ENCODE measurements at regions not wholly inside any gene's neighbourhood (a gene's known extent, or its start where the extent isn't known, plus 50 kb on each side); places are given as distances from the start of the nearest gene placed in this dataset.

DNA sequence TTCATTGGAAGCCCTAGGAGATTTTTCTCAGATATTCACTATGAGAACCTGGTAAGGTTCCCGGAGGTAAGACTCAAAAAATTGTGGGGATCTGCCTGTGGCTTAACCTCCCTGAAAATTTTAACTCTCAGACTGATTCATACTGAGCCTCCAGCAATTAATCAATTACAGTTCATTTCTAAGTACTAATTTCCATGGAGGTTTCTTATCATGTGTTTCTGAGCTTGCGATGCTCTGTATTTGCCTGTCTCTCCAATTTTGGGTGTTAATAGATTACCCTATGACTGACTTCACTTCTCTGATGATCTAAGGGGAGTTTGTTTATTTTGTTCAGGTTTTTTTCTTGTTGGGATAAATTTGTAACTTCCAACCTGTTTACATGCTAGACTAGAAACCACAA, 215.4 kb upstream of the TMEM196 start (continued):
- TF ChIP-seq CHD7 (IDR thresholded peaks at IDR 0.05; ENCODE audit: insufficient replicate concordance, low read length) (no peak), RAD21 (IDR thresholded peaks at IDR 0.05 in 1 of 2, conservative IDR thresholded peaks at IDR 0.05 in 1 of 2; ENCODE audit: low read depth in 2 of 2, low read length in 2 of 2) (no peak), KDM5A (IDR thresholded peaks at IDR 0.05; ENCODE audit: low read length) (no peak), CEBPB (IDR thresholded peaks at IDR 0.05; ENCODE audit: low read depth, low read length) (no peak), SP2 (IDR thresholded peaks at IDR 0.05; ENCODE audit: low read length) (no peak)

All from H1 (cell line).